Endodermal cell (in vitro differentiated cells): ENCODE measurements at regions not wholly inside any gene's neighbourhood (a gene's known extent, or its start where the extent isn't known, plus 50 kb on each side); places are given as distances from the start of the nearest gene placed in this dataset.

Experiments used
- DNase-seq: peaks from one replicate; pipeline ENCODE4 v3.0.0-alpha.2; 2017
- H3K27ac ChIP-seq: 2 replicates; pipeline ENCODE4 v1.5.1; 2013; ENCODE audit warnings: mild to moderate bottlenecking, low read depth, low read length, moderate library complexity
- H3K27me3 ChIP-seq: 2 replicates; pipeline ENCODE4 v1.6.1; 2013; ENCODE audit warnings: mild to moderate bottlenecking, low read length, moderate library complexity; ENCODE audit not compliant: insufficient read depth, control insufficient read depth, poor library complexity, severe bottlenecking
- H3K36me3 ChIP-seq: 2 replicates; pipeline ENCODE4 v1.7.0; 2013; ENCODE audit warnings: mild to moderate bottlenecking, low read length, moderate library complexity; ENCODE audit not compliant: control insufficient read depth, insufficient read depth
- H3K4me1 ChIP-seq: one replicate; pipeline ENCODE4 v1.7.0; 2013; ENCODE audit warnings: low read length; ENCODE audit not compliant: control insufficient read depth, insufficient read depth
- H3K4me3 ChIP-seq: 2 replicates; pipeline ENCODE4 v1.5.1; 2013; ENCODE audit warnings: mild to moderate bottlenecking, low read length, moderate library complexity
- H3K9ac ChIP-seq: 2 replicates; pipeline ENCODE4 v1.6.1; 2013; ENCODE audit warnings: mild to moderate bottlenecking, low read length, moderate library complexity; ENCODE audit not compliant: poor library complexity, severe bottlenecking; ENCODE audit errors: extremely low read depth
- H3K9me3 ChIP-seq: 2 replicates; pipeline ENCODE4 v1.6.1; 2013; ENCODE audit warnings: mild to moderate bottlenecking, low read length, moderate library complexity; ENCODE audit not compliant: control insufficient read depth
- H3K27ac Mint-ChIP-seq: 2 replicates; pipeline ENCODE4 v1.8.0; 2020; ENCODE audit warnings: mixed read lengths
- H3K27me3 Mint-ChIP-seq: 2 replicates; pipeline ENCODE4 v1.8.0; 2021; ENCODE audit warnings: mild to moderate bottlenecking, mixed read lengths; ENCODE audit not compliant: insufficient read depth
- H3K36me3 Mint-ChIP-seq: 2 replicates; pipeline ENCODE4 v1.8.0; 2020; ENCODE audit warnings: low read depth, mixed read lengths
- H3K4me1 Mint-ChIP-seq: 2 replicates; pipeline ENCODE4 v1.8.0; 2020; ENCODE audit warnings: mixed read lengths
- H3K4me3 Mint-ChIP-seq: 2 replicates; pipeline ENCODE4 v1.8.0; 2020; ENCODE audit warnings: mild to moderate bottlenecking, moderate library complexity, mixed read lengths
- H3K9me3 Mint-ChIP-seq: 2 replicates; pipeline ENCODE4 v1.8.0; 2020; ENCODE audit warnings: mild to moderate bottlenecking, mixed read lengths
- CTCF ChIP-seq: fragments of 200-600 bp; sonication (generic); conservative IDR thresholded peaks from 2 replicates; pipeline ENCODE4 v1.5.0; 2021; ENCODE audit warnings: antibody characterized with exemption, mild to moderate bottlenecking
- WGBS, 2 experiments: methylation state at CpG; one replicate each; pipeline versions ENCODE4 v1.1.5 to v1.1.7; 2013; ENCODE audit warnings: missing lambda C conversion rate in 2 of 2, mixed read lengths in 1 of 2; ENCODE audit not compliant: insufficient coverage in 1 of 2, insufficient read length in 1 of 2; 5-methylcytosine and 5-hydroxymethylcytosine counted together

- no peaks in the 10 kb centered on the region for H3K9me3 ChIP-seq
- Mint-ChIP-seq H3K4me3 (no peak overlapping the region), H3K4me1 (no peaks in the 10 kb centered on the region), H3K27ac (no peak overlapping the region), H3K36me3 (no peaks in the 10 kb centered on the region), H3K9me3 (peaks cover 28% of the 10 kb centered on the region), H3K27me3 (no peaks in the 10 kb centered on the region)
- H3K27ac ChIP-seq: no peak overlapping the region
- H3K9ac ChIP-seq: no peak overlapping the region
- no peaks in the 10 kb centered on the region for H3K36me3 ChIP-seq
- no peak for DNase-seq
- no peak for TF ChIP-seq CTCF
- WGBS, 2 experiments: 40 to 61% methylated on average over 1 to 2 of the region's 2 CpGs
- H3K4me1 ChIP-seq: no peaks in the 10 kb centered on the region
- no peaks in the 10 kb centered on the region for H3K27me3 ChIP-seq
- no peak overlapping the region for H3K4me3 ChIP-seq
Measured at GRCh38 chrX:25941087-25941486, 197.1 kb upstream of the MAGEB18 start.

- Mint-ChIP-seq H3K4me3 (no peak overlapping the region), H3K27me3 (no peaks in the 10 kb centered on the region), H3K36me3 (no peaks in the 10 kb centered on the region), H3K4me1 (no peaks in the 10 kb centered on the region), H3K9me3 (peaks cover 32% of the 10 kb centered on the region), H3K27ac (no peak overlapping the region)
- no peak overlapping the region for H3K27ac ChIP-seq
- H3K27me3 ChIP-seq: no peaks in the 10 kb centered on the region
- no peak for DNase-seq
- H3K9me3 ChIP-seq: no peaks in the 10 kb centered on the region
- H3K4me1 ChIP-seq: no peaks in the 10 kb centered on the region
- WGBS, 2 experiments: 89 to 100% methylated on average over 1 to 4 of the region's 4 CpGs
- no peak overlapping the region for H3K9ac ChIP-seq
- H3K4me3 ChIP-seq: no peak overlapping the region
- no peak for TF ChIP-seq CTCF
- H3K36me3 ChIP-seq: no peaks in the 10 kb centered on the region
Measured at GRCh38 chrX:25941559-25942250, 196.4 kb upstream of the MAGEB18 start.

GRCh38 chrX:25968920-25969319 lies 169.2 kb upstream of the MAGEB18 start:
- no peak overlapping the region for H3K27ac Mint-ChIP-seq
- peaks cover 2% of the 10 kb centered on the region for H3K4me1 Mint-ChIP-seq
- Histone ChIP-seq H3K27ac (no peak overlapping the region), H3K4me3 (no peak overlapping the region), H3K4me1 (no peaks in the 10 kb centered on the region), H3K9ac (no peak overlapping the region), H3K36me3 (no peaks in the 10 kb centered on the region), H3K9me3 (no peaks in the 10 kb centered on the region), H3K27me3 (no peaks in the 10 kb centered on the region)
- no peaks in the 10 kb centered on the region for H3K36me3 Mint-ChIP-seq
- peaks cover 68% of the 10 kb centered on the region for H3K9me3 Mint-ChIP-seq
- TF ChIP-seq CTCF: peak; percentile 76
- no peak overlapping the region for H3K4me3 Mint-ChIP-seq
- 49% methylated on average over 10 of the region's 12 CpGs; no CpG with 5 or more reads in 1 of the 2 experiments for WGBS, 2 experiments
- H3K27me3 Mint-ChIP-seq: no peaks in the 10 kb centered on the region
- DNase-seq: peak; percentile 88
